Lung (tissue), 11 donors: ENCODE measurements at regions not wholly inside any gene's neighbourhood (a gene's known extent, or its start where the extent isn't known, plus 50 kb on each side); places are given as distances from the start of the nearest gene placed in this dataset.

Experiments
- ATAC-seq: fragments of 200-7000 bp; cut with Tn5 transposase; one replicate; pipeline ENCODE4 v1.9.1; 2020; ENCODE audit warnings: moderate number of reproducible peaks; ENCODE audit not compliant: insufficient read depth, low FRiP score
- DNase-seq, 3 donors: peaks; one replicate each; pipeline ENCODE4 v3.0.0-alpha.2; 2013 to 2017
- H3K27ac ChIP-seq, 2 donors: one replicate each; pipeline ENCODE4 v1.5.1; 2013; ENCODE audit warnings: mild to moderate bottlenecking in 2 of 2, moderate library complexity in 2 of 2, control low read depth in 1 of 2, inconsistent platforms in 1 of 2, low read depth in 1 of 2, low read length in 1 of 2
- H3K27me3 ChIP-seq, 3 donors: one replicate each; pipeline ENCODE4 v1.5.1; 2013; ENCODE audit warnings: low read length in 2 of 3; ENCODE audit not compliant: control insufficient read depth in 3 of 3, insufficient read depth in 3 of 3
- H3K36me3 ChIP-seq, 4 donors: one replicate each; pipeline ENCODE4 v1.5.1; 2013; ENCODE audit warnings: low read length in 4 of 4, mild to moderate bottlenecking in 1 of 4, moderate library complexity in 1 of 4; ENCODE audit not compliant: control insufficient read depth in 4 of 4, insufficient read depth in 4 of 4
- H3K4me1 ChIP-seq, 5 donors: one replicate each; pipeline ENCODE4 v1.5.1; 2013; ENCODE audit warnings: low read length in 5 of 5, mild to moderate bottlenecking in 2 of 5, moderate library complexity in 1 of 5; ENCODE audit not compliant: control insufficient read depth in 5 of 5, insufficient read depth in 5 of 5
- H3K4me3 ChIP-seq: one replicate; pipeline ENCODE4 v1.5.1; 2013; ENCODE audit warnings: mild to moderate bottlenecking, control low read depth, moderate library complexity
- H3K9ac ChIP-seq, 2 donors: one replicate each; pipeline ENCODE4 v1.5.1; 2013; ENCODE audit warnings: low read length in 2 of 2, control low read depth in 1 of 2; ENCODE audit not compliant: insufficient read depth in 1 of 2
- H3K9me3 ChIP-seq, 4 donors: one replicate each; pipeline ENCODE4 v1.5.1; 2013; ENCODE audit warnings: low read length in 3 of 4, mild to moderate bottlenecking in 1 of 4, moderate library complexity in 1 of 4; ENCODE audit not compliant: control insufficient read depth in 4 of 4, insufficient read depth in 3 of 4
- WGBS, 2 donors: extraction: QIAGEN DNeasy Blood & Tissue Kit; methylation state at CpG; one replicate each; pipeline ENCODE4 v1.1.7; 2013; 5-methylcytosine and 5-hydroxymethylcytosine counted together
- TF ChIP-seq, protein P1 (sequence below): IDR thresholded peaks from 2 replicates; pipeline ENCODE4 v1.5.1; 2012; ENCODE audit warnings: mild to moderate bottlenecking; ENCODE audit errors: control extremely low read depth, extremely low read depth
- donor health status: control.
- donor health status: control.
- donor health status: Bipolar disorder and iron deficiency.
- donor health status: healthy.
- donor health status: DM: yes; HTN: yes; CAD: no.

DNA sequence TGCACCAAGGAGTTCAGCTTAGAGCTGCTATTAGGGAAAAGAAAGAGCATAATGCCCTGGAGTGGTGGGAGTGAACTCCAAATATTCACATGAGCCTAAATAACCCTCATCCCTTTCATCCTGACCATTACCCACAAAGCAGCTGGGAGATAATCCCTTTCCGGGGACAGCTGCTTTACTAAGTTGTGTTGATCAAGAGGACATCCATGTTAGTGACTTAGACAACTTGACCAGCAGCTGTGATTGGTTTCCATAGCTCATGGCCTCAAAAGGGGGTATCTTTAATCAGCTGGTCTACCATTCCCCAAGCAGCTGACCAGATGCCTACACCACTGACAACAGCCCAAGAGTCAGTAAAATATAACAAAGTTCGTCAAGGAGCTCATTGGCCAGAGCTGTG lies 75.8 kb upstream of the LY86 start:
- Histone ChIP-seq H3K27me3 (peaks cover 0 to 2% (median 0%) of the 10 kb centered on the region in 3 donors), H3K4me1 (no peaks in the 10 kb centered on the region), H3K9me3 (no peaks in the 10 kb centered on the region), H3K36me3 (no peaks in the 10 kb centered on the region), H3K4me3 (no peak overlapping the region), H3K9ac (no peak overlapping the region), H3K27ac (no peak overlapping the region)
- DNase-seq (no peak), ATAC-seq (no peak)
- 94 to 97% methylated on average over 2 of the region's 2 CpGs for WGBS, 2 donors
- TF ChIP-seq, protein P1, sequence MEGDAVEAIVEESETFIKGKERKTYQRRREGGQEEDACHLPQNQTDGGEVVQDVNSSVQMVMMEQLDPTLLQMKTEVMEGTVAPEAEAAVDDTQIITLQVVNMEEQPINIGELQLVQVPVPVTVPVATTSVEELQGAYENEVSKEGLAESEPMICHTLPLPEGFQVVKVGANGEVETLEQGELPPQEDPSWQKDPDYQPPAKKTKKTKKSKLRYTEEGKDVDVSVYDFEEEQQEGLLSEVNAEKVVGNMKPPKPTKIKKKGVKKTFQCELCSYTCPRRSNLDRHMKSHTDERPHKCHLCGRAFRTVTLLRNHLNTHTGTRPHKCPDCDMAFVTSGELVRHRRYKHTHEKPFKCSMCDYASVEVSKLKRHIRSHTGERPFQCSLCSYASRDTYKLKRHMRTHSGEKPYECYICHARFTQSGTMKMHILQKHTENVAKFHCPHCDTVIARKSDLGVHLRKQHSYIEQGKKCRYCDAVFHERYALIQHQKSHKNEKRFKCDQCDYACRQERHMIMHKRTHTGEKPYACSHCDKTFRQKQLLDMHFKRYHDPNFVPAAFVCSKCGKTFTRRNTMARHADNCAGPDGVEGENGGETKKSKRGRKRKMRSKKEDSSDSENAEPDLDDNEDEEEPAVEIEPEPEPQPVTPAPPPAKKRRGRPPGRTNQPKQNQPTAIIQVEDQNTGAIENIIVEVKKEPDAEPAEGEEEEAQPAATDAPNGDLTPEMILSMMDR, result no peak

DNA sequence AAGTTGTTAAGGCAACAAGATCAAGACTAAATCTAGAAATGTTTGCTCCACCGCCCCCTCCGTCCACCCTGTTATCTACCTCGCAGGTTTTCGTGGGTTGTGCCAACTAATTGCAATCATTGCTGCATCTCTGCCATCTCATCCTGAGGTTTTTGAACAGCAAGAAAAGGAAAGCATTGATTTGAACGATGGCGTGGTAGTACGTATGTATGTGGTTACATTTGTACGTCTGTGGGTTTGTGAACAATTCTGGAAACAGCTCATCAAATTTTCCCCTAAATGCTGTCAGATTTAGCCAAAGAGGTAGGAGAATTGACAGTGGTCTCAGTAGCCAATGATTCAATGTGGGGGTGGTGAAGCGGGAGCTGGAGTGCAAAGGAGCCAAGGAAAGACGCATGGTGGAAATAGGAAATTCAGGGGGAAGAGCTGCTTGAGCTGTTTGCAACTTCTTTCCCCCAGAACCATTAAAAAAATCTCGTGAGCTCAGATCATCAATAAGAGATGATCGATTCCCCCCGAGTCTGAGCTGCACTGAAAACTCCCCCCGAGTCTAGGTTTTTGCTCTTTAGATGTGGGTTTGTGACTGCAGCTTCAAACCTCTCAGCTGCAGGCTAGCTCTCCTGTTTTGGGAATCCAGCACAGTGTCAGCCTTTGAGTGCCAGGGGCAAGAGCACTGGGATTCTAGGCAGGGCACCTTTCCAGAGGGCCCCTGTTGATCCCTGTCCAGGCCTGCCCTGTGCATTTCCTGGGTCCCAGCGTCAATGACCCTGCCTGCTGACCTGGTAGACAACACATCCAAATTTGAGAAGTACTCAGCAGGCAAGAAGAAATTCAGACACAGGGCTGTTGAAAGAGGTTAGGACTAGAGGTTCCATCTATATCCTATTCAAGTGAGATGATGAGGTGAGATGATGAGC lies 72.6 kb upstream of the LY86 start:
- Histone ChIP-seq H3K4me3 (no peak overlapping the region), H3K27ac (no peak overlapping the region), H3K9me3 (peaks cover 0 to under 1% (median 0%) of the 10 kb centered on the region in 4 donors), H3K27me3 (peaks cover 0 to 2% (median 0%) of the 10 kb centered on the region in 3 donors), H3K36me3 (no peaks in the 10 kb centered on the region), H3K9ac (no peak overlapping the region), H3K4me1 (no peaks in the 10 kb centered on the region)
- 64 to 74% methylated on average over 15 of the region's 15 CpGs for WGBS, 2 donors
- ATAC-seq (peak; percentile 27), DNase-seq (no peak)
- TF ChIP-seq, protein P1, result no peak

DNA sequence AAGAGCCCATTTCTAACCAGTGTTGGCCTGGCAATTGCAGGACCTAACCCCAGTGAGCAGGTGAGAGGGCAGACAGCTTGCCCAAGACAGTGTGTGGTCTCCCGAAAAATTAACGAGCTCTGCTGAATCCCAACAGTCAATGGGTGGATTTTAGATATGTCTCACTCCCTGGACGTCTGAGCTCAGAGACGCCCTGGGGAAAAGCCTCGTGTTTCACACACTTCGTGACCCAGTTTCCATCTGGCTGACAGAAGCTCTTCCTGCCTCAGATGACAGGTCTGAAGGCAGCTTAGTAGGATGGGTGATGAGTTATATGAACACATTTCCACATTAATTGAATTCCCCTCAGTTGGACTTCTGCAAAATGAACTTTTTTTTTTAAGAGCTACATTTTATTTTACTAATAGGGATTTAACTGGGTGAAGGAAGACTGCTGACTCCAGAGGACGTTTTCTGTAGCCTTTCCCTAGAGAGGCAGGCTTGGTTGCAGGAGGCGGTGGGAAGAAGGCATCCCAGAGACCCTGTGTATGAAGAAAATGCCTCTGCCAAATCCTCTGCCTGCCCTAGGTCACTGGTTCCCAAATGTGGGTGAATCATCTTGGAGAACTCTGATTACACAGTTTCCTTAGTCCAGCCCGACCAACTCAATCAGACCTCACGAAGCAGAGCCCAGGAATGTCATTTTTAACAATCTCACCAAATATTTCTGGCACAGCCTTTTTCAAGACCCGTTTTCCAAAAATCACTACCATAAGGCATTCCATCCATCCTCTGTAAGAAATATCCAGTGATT lies 71.7 kb upstream of the LY86 start:
- WGBS, 2 donors, result 69 to 85% methylated on average over 11 of the region's 11 CpGs
- no peaks in the 10 kb centered on the region for H3K4me1 ChIP-seq
- peaks cover 0 to 1% (median 0%) of the 10 kb centered on the region in 4 donors for H3K9me3 ChIP-seq
- H3K27ac ChIP-seq, result no peak overlapping the region
- ATAC-seq, result no peak
- peaks cover 0 to 2% (median 0%) of the 10 kb centered on the region in 3 donors for H3K27me3 ChIP-seq
- H3K9ac ChIP-seq, result no peak overlapping the region
- no peaks in the 10 kb centered on the region for H3K36me3 ChIP-seq
- no peak for DNase-seq
- TF ChIP-seq, protein P1, result no peak
- H3K4me3 ChIP-seq, result no peak overlapping the region
